ENCODE measurements at regions not wholly inside any gene's neighbourhood (a gene's known extent, or its start where the extent isn't known, plus 50 kb on each side); places are given as distances from the start of the nearest gene placed in this dataset.

- TF ChIP-seq HNF1B (CRISPR knock-in tag; IDR thresholded peaks at IDR 0.05): no peak
Observed at GRCh38 chr16:13419589-13419988, 500.4 kb upstream of the ERCC4 start (continued).

- H3K27me3 ChIP-seq (ENCODE audit: control insufficient read depth in 1 of 2, insufficient read depth in 2 of 2, low read length in 2 of 2): no peaks in the 10 kb centered on the region
- WGBS (ENCODE audit: low lambda C conversion rate): 29% methylated on average over 3 of the region's 3 CpGs
- intact Hi-C loops (cut with micrococcal nuclease; ENCODE audit: unreplicated experiment): no loop called here
- ChIA-PET CTCF (ENCODE audit: low intra/inter-chr PET ratio, low total read pairs) (no interaction called here), POLR2A (no interaction called here)
- ATAC-seq (no peak), FAIRE-seq (no peak), DNase-seq (ENCODE audit: low spot score) (no peak)
- H3K36me3 ChIP-seq (replicated peaks in 1 of 2; ENCODE audit: control insufficient read depth in 1 of 2, insufficient read depth in 2 of 2, low read length in 2 of 2): no peaks in the 10 kb centered on the region
- BruUV-seq (replicated peaks): no TSS peak
- no peaks in the 10 kb centered on the region for H3K79me2 ChIP-seq (ENCODE audit: insufficient read depth, low read length)
- no peaks in the 10 kb centered on the region for H3K4me1 ChIP-seq (ENCODE audit: insufficient read depth, low read length)
- H2AFZ ChIP-seq (ENCODE audit: low read length): no peak overlapping the region
- H3K4me3 ChIP-seq (replicated peaks in 1 of 3; ENCODE audit: insufficient read depth in 1 of 3, low read depth in 2 of 3, low read length in 3 of 3): no peak overlapping the region
- in situ Hi-C loops (cut with HindIII; ENCODE audit: extremely low pct_ligation_motif_present, low pct_unique_long_range_greater_than_20kb): no loop called here
- no peak overlapping the region for H3K9ac ChIP-seq (ENCODE audit: insufficient read depth, low read depth, low read length)
- H3K27ac ChIP-seq (ENCODE audit: extremely low read length, insufficient read depth, low read length): no peak overlapping the region
- no peak overlapping the region for H3K4me2 ChIP-seq (ENCODE audit: low read depth, low read length)
- TF ChIP-seq FLYWCH1 (CRISPR knock-in tag; IDR thresholded peaks at IDR 0.05): no peak
- TF ChIP-seq KDM5A (IDR thresholded peaks at IDR 0.05; ENCODE audit: borderline replicate concordance, low read length): no peak
- no peak for TF ChIP-seq ZNF264 (CRISPR knock-in tag; IDR thresholded peaks at IDR 0.05)
- H4K20me1 ChIP-seq (ENCODE audit: insufficient read depth, low read length): no peaks in the 10 kb centered on the region
- H3K9me3 ChIP-seq (ENCODE audit: low read length): no peaks in the 10 kb centered on the region
Observed at GRCh38 chr16:13421726-13422125, 498.2 kb upstream of the ERCC4 start.

- Histone ChIP-seq H4K20me1 (ENCODE audit: insufficient read depth, low read length) (no peaks in the 10 kb centered on the region), H3K79me2 (ENCODE audit: insufficient read depth, low read length) (no peaks in the 10 kb centered on the region), H3K9ac (ENCODE audit: insufficient read depth, low read depth, low read length) (no peak overlapping the region), H3K4me3 (replicated peaks in 1 of 3; ENCODE audit: insufficient read depth in 1 of 3, low read depth in 2 of 3, low read length in 3 of 3) (no peak overlapping the region), H3K9me3 (ENCODE audit: low read length) (no peaks in the 10 kb centered on the region), H2AFZ (ENCODE audit: low read length) (no peak overlapping the region), H3K36me3 (replicated peaks in 1 of 2; ENCODE audit: control insufficient read depth in 1 of 2, insufficient read depth in 2 of 2, low read length in 2 of 2) (no peaks in the 10 kb centered on the region), H3K27me3 (ENCODE audit: control insufficient read depth in 1 of 2, insufficient read depth in 2 of 2, low read length in 2 of 2) (no peaks in the 10 kb centered on the region), H3K4me1 (ENCODE audit: insufficient read depth, low read length) (no peaks in the 10 kb centered on the region), H3K4me2 (ENCODE audit: low read depth, low read length) (no peak overlapping the region), H3K27ac (ENCODE audit: extremely low read length, insufficient read depth, low read length) (no peak overlapping the region)
- FAIRE-seq (no peak), ATAC-seq (no peak), DNase-seq (ENCODE audit: low spot score) (no peak)
- intact Hi-C loops (cut with micrococcal nuclease; ENCODE audit: unreplicated experiment) (no loop called here), in situ Hi-C loops (cut with HindIII; ENCODE audit: extremely low pct_ligation_motif_present, low pct_unique_long_range_greater_than_20kb) (no loop called here)
- no TSS peak for BruUV-seq (replicated peaks)
- CTCF ChIA-PET (ENCODE audit: low intra/inter-chr PET ratio, low total read pairs): interaction anchor here (1.9 kb wide), 1 partner anchor 28 kb away, joined by 13 read pairs; no protein-coding TSS in a partner anchor
- 53% methylated on average over 5 of the region's 5 CpGs for WGBS (ENCODE audit: low lambda C conversion rate)
- POLR2A ChIA-PET: no interaction called here
- TF ChIP-seq THAP9 (CRISPR knock-in tag; IDR thresholded peaks at IDR 0.05; ENCODE audit: borderline replicate concordance) (no peak), ZNF557 (CRISPR knock-in tag; IDR thresholded peaks at IDR 0.05) (no peak), PRDM15 (CRISPR knock-in tag; IDR thresholded peaks at IDR 0.05) (no peak), ARHGAP35 (CRISPR knock-in tag; IDR thresholded peaks at IDR 0.05; ENCODE audit: borderline replicate concordance) (no peak), MED1 (CRISPR knock-in tag; IDR thresholded peaks at IDR 0.05) (no peak), TCF7 (IDR thresholded peaks at IDR 0.05; ENCODE audit: low read depth) (no peak)
Observed at GRCh38 chr16:13425836-13426235, 494.1 kb upstream of the ERCC4 start.
